Myocyte (in vitro differentiated cells): ENCODE measurements at regions not wholly inside any gene's neighbourhood (a gene's known extent, or its start where the extent isn't known, plus 50 kb on each side); places are given as distances from the start of the nearest gene placed in this dataset.
"Not testable (repeated sequence)": the region's sequence is repeated elsewhere in the genome, so short reads cannot be mapped to it uniquely, and the experiment has no call there.

Experiments used
- DNase-seq: peaks from one replicate; pipeline ENCODE4 v3.0.0-alpha.2; 2012; ENCODE audit warnings: low read depth

GRCh38 chr6:100228834-100229441 lies 234.9 kb upstream of the MCHR2 start:
- peak; percentile 93 for DNase-seq

GRCh38 chr6:100228437-100228833 lies 234.4 kb upstream of the MCHR2 start:
- DNase-seq: no peak

GRCh38 chr6:100226811-100227210 lies 232.8 kb upstream of the MCHR2 start:
- no peak for DNase-seq

- not testable (repeated sequence) for DNase-seq
Observed at GRCh38 chr6:100223952-100224351, 229.9 kb upstream of the MCHR2 start.

GRCh38 chr6:100220543-100220942 lies 226.5 kb upstream of the MCHR2 start:
- no peak for DNase-seq

- DNase-seq: no peak
Observed at GRCh38 chr6:100217225-100218012, 223.4 kb upstream of the MCHR2 start.

GRCh38 chr6:100216760-100217159 lies 222.7 kb upstream of the MCHR2 start:
- DNase-seq: no peak

- no peak for DNase-seq
Observed at GRCh38 chr6:100212131-100212530, 218.1 kb upstream of the MCHR2 start.

GRCh38 chr6:100210137-100211117 lies 216.4 kb upstream of the MCHR2 start:
- DNase-seq: peak; percentile 47

GRCh38 chr6:100209323-100210136 lies 215.5 kb upstream of the MCHR2 start:
- peak; percentile 45 for DNase-seq

GRCh38 chr6:100203400-100203799 lies 209.4 kb upstream of the MCHR2 start:
- DNase-seq: peak; percentile 78

GRCh38 chr6:100202417-100203194 lies 208.6 kb upstream of the MCHR2 start:
- peak; percentile 91 for DNase-seq

GRCh38 chr6:100196214-100196982 lies 202.4 kb upstream of the MCHR2 start:
- DNase-seq: not testable (repeated sequence)

- DNase-seq: not testable (repeated sequence)
Observed at GRCh38 chr6:100195244-100195643, 201.2 kb upstream of the MCHR2 start.

- no peak for DNase-seq
Observed at GRCh38 chr6:100194535-100194934, 200.5 kb upstream of the MCHR2 start.

GRCh38 chr6:100188754-100189153 lies 194.7 kb upstream of the MCHR2 start:
- no peak for DNase-seq

GRCh38 chr6:100186552-100186951 lies 192.5 kb upstream of the MCHR2 start:
- DNase-seq: peak; percentile 91

- peak; percentile 43 for DNase-seq
Observed at GRCh38 chr6:100185615-100186014, 191.6 kb upstream of the MCHR2 start.

GRCh38 chr6:100184473-100184872 lies 190.4 kb upstream of the MCHR2 start:
- peak; percentile 51 for DNase-seq
